SK-N-SH (cell line): ENCODE measurements at regions not wholly inside any gene's neighbourhood (a gene's known extent, or its start where the extent isn't known, plus 50 kb on each side); places are given as distances from the start of the nearest gene placed in this dataset.

ENCODE experiments used
- CTCF ChIA-PET: fragments of 300-600, 350-600 bp; formaldehyde crosslinking; extraction: SDS; loops from one replicate; lab custom pipeline; 2021; lab: Yijun Ruan, JAX
- POLR2A ChIA-PET: fragments of 350-600 bp; sonication (Branson Sonifier 250); formaldehyde crosslinking; extraction: SDS; loops from one replicate; lab custom pipeline; 2020; ENCODE audit warnings: antibody characterized with exemption, inconsistent platforms; lab: Yijun Ruan, JAX
- DNase-seq: peaks from one replicate; pipeline ENCODE4 v3.0.0; 2012
- H2AFZ ChIP-seq: fragments of 200-600 bp; sonication (generic); 2 replicates; pipeline ENCODE4 v1.8.1; 2016; ENCODE audit warnings: antibody characterized with exemption, mild to moderate bottlenecking, low read depth
- H3F3A ChIP-seq: fragments of 200-600 bp; sonication (generic); replicated peaks from 2 replicates; pipeline ENCODE3; 2016; ENCODE audit warnings: antibody characterized with exemption, mild to moderate bottlenecking; ENCODE audit not compliant: insufficient read depth
- H3K27ac ChIP-seq, 2 experiments: fragments of 200-500 bp in 1 of 2; fragments of 200-600 bp in 1 of 2; sonication (Bioruptor generic) in 1 of 2; sonication (generic), shearing (Covaris generic) in 1 of 2; 2 replicates each; pipeline versions ENCODE4 v1.5.1 to v1.6.1; 2014 to 2016; ENCODE audit warnings: low read depth in 2 of 2, inconsistent platforms in 1 of 2, low read length in 1 of 2, mild to moderate bottlenecking in 1 of 2, mixed read lengths in 1 of 2
- H3K27me3 ChIP-seq: fragments of 200-600 bp; sonication (generic), shearing (Covaris generic); 2 replicates; pipeline ENCODE4 v1.6.1; 2016; ENCODE audit warnings: mixed run types; ENCODE audit not compliant: insufficient read depth
- H3K36me3 ChIP-seq, 2 experiments: fragments of 200-500 bp in 1 of 2; fragments of 200-600 bp in 1 of 2; sonication (Bioruptor generic) in 1 of 2; sonication (generic) in 1 of 2; replicated peaks in 1 of 2; 2 replicates each; pipeline versions ENCODE3 to v1.5.1; 2014 to 2016; ENCODE audit warnings: low read length in 1 of 2, mild to moderate bottlenecking in 1 of 2; ENCODE audit not compliant: insufficient read depth in 2 of 2, control insufficient read depth in 1 of 2
- H3K4me1 ChIP-seq, 2 experiments: fragments of 200-500 bp in 1 of 2; fragments of 200-600 bp in 1 of 2; sonication (Bioruptor generic) in 1 of 2; sonication (generic), shearing (Covaris generic) in 1 of 2; 2 replicates each; pipeline versions ENCODE4 v1.5.1 to v1.6.1; 2014 to 2016; ENCODE audit warnings: low read depth in 1 of 2, low read length in 1 of 2, mixed run types in 1 of 2; ENCODE audit not compliant: insufficient read depth in 2 of 2, control insufficient read depth in 1 of 2
- H3K4me2 ChIP-seq: fragments of 200-600 bp; sonication (generic), shearing (Covaris generic); 2 replicates; pipeline ENCODE4 v1.6.1; 2017; ENCODE audit warnings: mixed run types
- H3K4me3 ChIP-seq, 2 experiments: fragments of 200-500 bp in 1 of 2; fragments of 200-600 bp in 1 of 2; sonication (Bioruptor generic) in 1 of 2; sonication (generic), shearing (Covaris generic) in 1 of 2; 2 replicates each; pipeline versions ENCODE4 v1.5.1 to v1.8.1; 2014 to 2016; ENCODE audit warnings: low read depth in 2 of 2, inconsistent platforms in 1 of 2, low read length in 1 of 2, mild to moderate bottlenecking in 1 of 2, mixed read lengths in 1 of 2, moderate library complexity in 1 of 2
- H3K79me2 ChIP-seq: fragments of 200-600 bp; sonication (generic); 2 replicates; pipeline ENCODE4 v1.8.1; 2017; ENCODE audit warnings: mild to moderate bottlenecking; ENCODE audit not compliant: insufficient read depth
- H3K9ac ChIP-seq: fragments of 200-600 bp; sonication (generic); 2 replicates; pipeline ENCODE4 v1.6.1; 2017; ENCODE audit warnings: mixed run types
- H3K9me2 ChIP-seq: fragments of 200-600 bp; sonication (generic); 2 replicates; pipeline ENCODE4 v1.6.1; 2017; ENCODE audit warnings: mixed run types
- H3K9me3 ChIP-seq: fragments of 200-600 bp; sonication (generic); 2 replicates; pipeline ENCODE4 v1.6.1; 2017; ENCODE audit warnings: mixed run types, mild to moderate bottlenecking, moderate library complexity
- H4K20me1 ChIP-seq: fragments of 200-600 bp; sonication (generic); 2 replicates; pipeline ENCODE4 v1.6.1; 2017; ENCODE audit warnings: mild to moderate bottlenecking, mixed run types; ENCODE audit not compliant: insufficient read depth
- CTCF ChIP-seq: fragments of 200-600 bp; sonication (generic); IDR thresholded peaks from 2 replicates; pipeline ENCODE4 v1.6.1; 2017; ENCODE audit warnings: antibody characterized with exemption, mild to moderate bottlenecking, moderate library complexity
- EP300 ChIP-seq, 2 experiments: IDR thresholded peaks; 2 replicates each; pipeline versions ENCODE4 v1.4.0 to v1.6.1; 2012; ENCODE audit warnings: borderline replicate concordance in 1 of 2, low read depth in 1 of 2, low read length in 1 of 2
- FOSL2 ChIP-seq: IDR thresholded peaks from 2 replicates; pipeline ENCODE4 v1.4.0; 2012; ENCODE audit warnings: low read depth, mild to moderate bottlenecking, moderate library complexity, borderline replicate concordance
- FOXM1 ChIP-seq: IDR thresholded peaks from 2 replicates; pipeline ENCODE4 v1.4.0; 2012; ENCODE audit warnings: low read depth, mild to moderate bottlenecking
- GATA2 ChIP-seq: sonication (generic); formaldehyde crosslinking; IDR thresholded peaks from 2 replicates; pipeline ENCODE4 v1.5.0; 2020; ENCODE audit warnings: mild to moderate bottlenecking, missing genetic modification reagents
- JUND ChIP-seq: IDR thresholded peaks from 2 replicates; pipeline ENCODE4 v1.4.0; 2012
- MEF2A ChIP-seq: IDR thresholded peaks from 2 replicates; pipeline ENCODE4 v1.4.0; 2012; ENCODE audit warnings: low read depth, borderline replicate concordance
- NFIC ChIP-seq: IDR thresholded peaks from 2 replicates; pipeline ENCODE4 v1.4.0; 2012; ENCODE audit warnings: borderline replicate concordance
- POLR2AphosphoS5 ChIP-seq: IDR thresholded peaks from 2 replicates; pipeline ENCODE4 v1.6.1; 2012; ENCODE audit warnings: low read depth, low read length
- TAF1 ChIP-seq: IDR thresholded peaks from 2 replicates; pipeline ENCODE4 v1.6.1; 2012; ENCODE audit warnings: low read depth, mild to moderate bottlenecking, low read length, moderate library complexity, borderline replicate concordance
- TCF12 ChIP-seq: IDR thresholded peaks from 2 replicates; pipeline ENCODE4 v1.4.0; 2012
- TEAD4 ChIP-seq: IDR thresholded peaks from 2 replicates; pipeline ENCODE4 v1.4.0; 2012; ENCODE audit warnings: mild to moderate bottlenecking, borderline replicate concordance; ENCODE audit not compliant: insufficient read depth
- YY1 ChIP-seq: IDR thresholded peaks from 2 replicates; pipeline ENCODE4 v1.4.0; 2012; ENCODE audit warnings: low read depth, mild to moderate bottlenecking
- WGBS: methylation state at CpG from one replicate; pipeline ENCODE4 v1.1.6; 2017; ENCODE audit warnings: low lambda C conversion rate; 5-methylcytosine and 5-hydroxymethylcytosine counted together
- TF ChIP-seq, protein P1 (sequence below): IDR thresholded peaks from 2 replicates; pipeline ENCODE4 v1.4.0; 2012; ENCODE audit warnings: low read depth, borderline replicate concordance
- TF ChIP-seq, protein P2 (sequence below): IDR thresholded peaks from 2 replicates; pipeline ENCODE4 v1.4.0; 2012; ENCODE audit warnings: low read depth, borderline replicate concordance
- TF ChIP-seq, protein P3 (sequence below): IDR thresholded peaks from 2 replicates; pipeline ENCODE4 v1.6.1; 2012; ENCODE audit warnings: mild to moderate bottlenecking, low read depth, low read length, moderate library complexity
- TF ChIP-seq, protein P4 (sequence below): IDR thresholded peaks from 2 replicates; pipeline ENCODE4; 2012

DNA sequence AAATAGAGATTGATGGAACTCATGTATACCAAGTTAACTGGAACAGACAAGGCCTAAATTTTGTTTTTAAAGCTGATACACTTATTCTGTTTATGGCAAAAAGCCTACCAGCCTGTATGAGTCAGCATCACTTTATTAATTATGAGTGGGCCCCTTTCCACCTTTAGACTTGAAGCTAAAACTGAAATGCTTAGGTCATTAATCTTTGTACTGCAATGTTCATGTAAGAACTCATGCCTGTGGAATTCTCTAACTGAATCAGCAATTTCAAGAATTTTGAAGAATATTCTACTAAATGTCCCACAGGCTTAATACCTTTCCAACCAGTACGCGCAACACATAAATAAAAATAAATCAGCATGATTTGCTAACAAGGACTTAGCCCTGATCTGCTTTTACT, 140.2 kb upstream of the PHACTR1 start:
- TF ChIP-seq, protein P1, sequence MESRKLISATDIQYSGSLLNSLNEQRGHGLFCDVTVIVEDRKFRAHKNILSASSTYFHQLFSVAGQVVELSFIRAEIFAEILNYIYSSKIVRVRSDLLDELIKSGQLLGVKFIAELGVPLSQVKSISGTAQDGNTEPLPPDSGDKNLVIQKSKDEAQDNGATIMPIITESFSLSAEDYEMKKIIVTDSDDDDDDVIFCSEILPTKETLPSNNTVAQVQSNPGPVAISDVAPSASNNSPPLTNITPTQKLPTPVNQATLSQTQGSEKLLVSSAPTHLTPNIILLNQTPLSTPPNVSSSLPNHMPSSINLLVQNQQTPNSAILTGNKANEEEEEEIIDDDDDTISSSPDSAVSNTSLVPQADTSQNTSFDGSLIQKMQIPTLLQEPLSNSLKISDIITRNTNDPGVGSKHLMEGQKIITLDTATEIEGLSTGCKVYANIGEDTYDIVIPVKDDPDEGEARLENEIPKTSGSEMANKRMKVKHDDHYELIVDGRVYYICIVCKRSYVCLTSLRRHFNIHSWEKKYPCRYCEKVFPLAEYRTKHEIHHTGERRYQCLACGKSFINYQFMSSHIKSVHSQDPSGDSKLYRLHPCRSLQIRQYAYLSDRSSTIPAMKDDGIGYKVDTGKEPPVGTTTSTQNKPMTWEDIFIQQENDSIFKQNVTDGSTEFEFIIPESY = peak; percentile 35; the same call in 1 of the 2 replicates
- peak; percentile 74 for TF ChIP-seq FOSL2
- peak; percentile 38; the same call in 1 of the 2 replicates for TF ChIP-seq POLR2AphosphoS5
- TF ChIP-seq, protein P2, sequence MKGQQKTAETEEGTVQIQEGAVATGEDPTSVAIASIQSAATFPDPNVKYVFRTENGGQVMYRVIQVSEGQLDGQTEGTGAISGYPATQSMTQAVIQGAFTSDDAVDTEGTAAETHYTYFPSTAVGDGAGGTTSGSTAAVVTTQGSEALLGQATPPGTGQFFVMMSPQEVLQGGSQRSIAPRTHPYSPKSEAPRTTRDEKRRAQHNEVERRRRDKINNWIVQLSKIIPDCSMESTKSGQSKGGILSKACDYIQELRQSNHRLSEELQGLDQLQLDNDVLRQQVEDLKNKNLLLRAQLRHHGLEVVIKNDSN = no peak
- TF ChIP-seq, protein P3, sequence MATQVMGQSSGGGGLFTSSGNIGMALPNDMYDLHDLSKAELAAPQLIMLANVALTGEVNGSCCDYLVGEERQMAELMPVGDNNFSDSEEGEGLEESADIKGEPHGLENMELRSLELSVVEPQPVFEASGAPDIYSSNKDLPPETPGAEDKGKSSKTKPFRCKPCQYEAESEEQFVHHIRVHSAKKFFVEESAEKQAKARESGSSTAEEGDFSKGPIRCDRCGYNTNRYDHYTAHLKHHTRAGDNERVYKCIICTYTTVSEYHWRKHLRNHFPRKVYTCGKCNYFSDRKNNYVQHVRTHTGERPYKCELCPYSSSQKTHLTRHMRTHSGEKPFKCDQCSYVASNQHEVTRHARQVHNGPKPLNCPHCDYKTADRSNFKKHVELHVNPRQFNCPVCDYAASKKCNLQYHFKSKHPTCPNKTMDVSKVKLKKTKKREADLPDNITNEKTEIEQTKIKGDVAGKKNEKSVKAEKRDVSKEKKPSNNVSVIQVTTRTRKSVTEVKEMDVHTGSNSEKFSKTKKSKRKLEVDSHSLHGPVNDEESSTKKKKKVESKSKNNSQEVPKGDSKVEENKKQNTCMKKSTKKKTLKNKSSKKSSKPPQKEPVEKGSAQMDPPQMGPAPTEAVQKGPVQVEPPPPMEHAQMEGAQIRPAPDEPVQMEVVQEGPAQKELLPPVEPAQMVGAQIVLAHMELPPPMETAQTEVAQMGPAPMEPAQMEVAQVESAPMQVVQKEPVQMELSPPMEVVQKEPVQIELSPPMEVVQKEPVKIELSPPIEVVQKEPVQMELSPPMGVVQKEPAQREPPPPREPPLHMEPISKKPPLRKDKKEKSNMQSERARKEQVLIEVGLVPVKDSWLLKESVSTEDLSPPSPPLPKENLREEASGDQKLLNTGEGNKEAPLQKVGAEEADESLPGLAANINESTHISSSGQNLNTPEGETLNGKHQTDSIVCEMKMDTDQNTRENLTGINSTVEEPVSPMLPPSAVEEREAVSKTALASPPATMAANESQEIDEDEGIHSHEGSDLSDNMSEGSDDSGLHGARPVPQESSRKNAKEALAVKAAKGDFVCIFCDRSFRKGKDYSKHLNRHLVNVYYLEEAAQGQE = no peak
- TF ChIP-seq, protein P4, sequence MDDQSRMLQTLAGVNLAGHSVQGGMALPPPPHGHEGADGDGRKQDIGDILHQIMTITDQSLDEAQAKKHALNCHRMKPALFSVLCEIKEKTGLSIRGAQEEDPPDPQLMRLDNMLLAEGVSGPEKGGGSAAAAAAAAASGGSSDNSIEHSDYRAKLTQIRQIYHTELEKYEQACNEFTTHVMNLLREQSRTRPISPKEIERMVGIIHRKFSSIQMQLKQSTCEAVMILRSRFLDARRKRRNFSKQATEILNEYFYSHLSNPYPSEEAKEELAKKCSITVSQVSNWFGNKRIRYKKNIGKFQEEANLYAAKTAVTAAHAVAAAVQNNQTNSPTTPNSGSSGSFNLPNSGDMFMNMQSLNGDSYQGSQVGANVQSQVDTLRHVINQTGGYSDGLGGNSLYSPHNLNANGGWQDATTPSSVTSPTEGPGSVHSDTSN = peak; percentile 82
- no peak for TF ChIP-seq CTCF
- TF ChIP-seq YY1 = no peak
- TF ChIP-seq MEF2A = peak; percentile 52
- TF ChIP-seq TAF1 = no peak
- no peak for TF ChIP-seq FOXM1
- TF ChIP-seq GATA2 (CRISPR knock-in tag) = no peak
- TF ChIP-seq TCF12 = peak; percentile 71
- peak; percentile 82 for TF ChIP-seq TEAD4
- peak in 1 of 2 experiments; percentile 79; a peak in 2 of 4 replicates for TF ChIP-seq EP300 (IDR thresholded peaks at IDR 0.05; ENCODE audit: borderline replicate concordance in 1 of 2, low read depth in 1 of 2, low read length in 1 of 2)
- peak; percentile 62; the same call in 1 of the 2 replicates for TF ChIP-seq NFIC
- peak; percentile 76 for TF ChIP-seq JUND

More for the DNA sequence above, 140.2 kb upstream of the PHACTR1 start:
- H4K20me1 ChIP-seq = no peaks in the 10 kb centered on the region
- H3K4me2 ChIP-seq = no peak overlapping the region
- H3K4me3 ChIP-seq = no peak overlapping the region
- no peaks in the 10 kb centered on the region for H3K27me3 ChIP-seq
- no peak for DNase-seq
- H3K9ac ChIP-seq = no peak overlapping the region
- no peaks in the 10 kb centered on the region for H3K9me2 ChIP-seq
- H2AFZ ChIP-seq = no peak overlapping the region
- peaks cover 0 to 15% of the 10 kb centered on the region in 2 experiments; a peak in 3 of 4 replicates for H3K4me1 ChIP-seq
- no peaks in the 10 kb centered on the region for H3K79me2 ChIP-seq
- peaks cover 13% of the 10 kb centered on the region for H3F3A ChIP-seq
- ChIA-PET POLR2A (no interaction called here), CTCF (interaction anchor here (1.5 to 2.5 kb wide), 2 partner anchors 11 to 30 kb away, joined by 3 to 6 read pairs; no protein-coding TSS in a partner anchor)
- WGBS = 86% methylated on average over 2 of the region's 2 CpGs
- H3K36me3 ChIP-seq = no peaks in the 10 kb centered on the region
- no peaks in the 10 kb centered on the region for H3K9me3 ChIP-seq
- peak overlapping the region in 1 of 2 experiments; percentile 47; a peak in 1 of 4 replicates for H3K27ac ChIP-seq
